Large intestine (tissue), 3 donors: ENCODE measurements at regions not wholly inside any gene's neighbourhood (a gene's known extent, or its start where the extent isn't known, plus 50 kb on each side); places are given as distances from the start of the nearest gene placed in this dataset.

Experiments
- DNase-seq, 2 donors: peaks; one replicate each; pipeline versions ENCODE4 v3.0.0 to v3.0.0-alpha.2; 2013
- H3K27ac ChIP-seq: one replicate; pipeline ENCODE4 v1.5.1; 2013; ENCODE audit warnings: low read length
- H3K27me3 ChIP-seq: 2 replicates; pipeline ENCODE4 v1.6.1; 2013; ENCODE audit warnings: low read length; ENCODE audit not compliant: control insufficient read depth, insufficient read depth
- H3K36me3 ChIP-seq: 2 replicates; pipeline ENCODE4 v1.6.1; 2013; ENCODE audit warnings: low read length; ENCODE audit not compliant: control insufficient read depth, insufficient read depth
- H3K4me1 ChIP-seq: one replicate; pipeline ENCODE4 v1.6.1; 2013; ENCODE audit warnings: low read length; ENCODE audit not compliant: control insufficient read depth, insufficient read depth
- H3K4me3 ChIP-seq: one replicate; pipeline ENCODE4 v1.5.1; 2013; ENCODE audit warnings: low read length
- H3K9me3 ChIP-seq: one replicate; pipeline ENCODE4 v1.6.1; 2013; ENCODE audit warnings: mild to moderate bottlenecking, low read depth, low read length, moderate library complexity; ENCODE audit not compliant: control insufficient read depth
- WGBS: methylation state at CpG from one replicate; pipeline ENCODE4 v1.1.5; 2013; ENCODE audit warnings: low lambda C conversion rate; ENCODE audit not compliant: insufficient coverage; 5-methylcytosine and 5-hydroxymethylcytosine counted together

- WGBS: no CpG with 5 or more reads among the region's 1 CpG
These were observed 662.1 kb upstream of the DIPK2B start for GRCh38 chrX:45862801-45863200.

GRCh38 chrX:45860450-45860849 lies 659.8 kb upstream of the DIPK2B start:
- Histone ChIP-seq H3K27me3 (no peaks in the 10 kb centered on the region), H3K4me1 (no peaks in the 10 kb centered on the region), H3K36me3 (no peaks in the 10 kb centered on the region), H3K4me3 (no peak overlapping the region), H3K27ac (no peak overlapping the region), H3K9me3 (no peaks in the 10 kb centered on the region)
- WGBS: no CpG with 5 or more reads among the region's 1 CpG
- no peak for DNase-seq

More at GRCh38 chrX:45862801-45863200, 662.1 kb upstream of the DIPK2B start:
- DNase-seq: no peak
- H3K4me3 ChIP-seq: no peak overlapping the region
- no peaks in the 10 kb centered on the region for H3K36me3 ChIP-seq
- no peaks in the 10 kb centered on the region for H3K9me3 ChIP-seq
- H3K27ac ChIP-seq: no peak overlapping the region
- no peaks in the 10 kb centered on the region for H3K27me3 ChIP-seq
- H3K4me1 ChIP-seq: no peaks in the 10 kb centered on the region

GRCh38 chrX:45859407-45859806 lies 658.7 kb upstream of the DIPK2B start:
- no peak for DNase-seq
- H3K27ac ChIP-seq: no peak overlapping the region
- no peaks in the 10 kb centered on the region for H3K9me3 ChIP-seq
- H3K36me3 ChIP-seq: no peaks in the 10 kb centered on the region
- no CpG with 5 or more reads among the region's 4 CpGs for WGBS
- H3K4me1 ChIP-seq: no peaks in the 10 kb centered on the region
- no peak overlapping the region for H3K4me3 ChIP-seq
- H3K27me3 ChIP-seq: no peaks in the 10 kb centered on the region

- H3K36me3 ChIP-seq: no peaks in the 10 kb centered on the region
- H3K9me3 ChIP-seq: no peaks in the 10 kb centered on the region
- H3K4me1 ChIP-seq: no peaks in the 10 kb centered on the region
- H3K4me3 ChIP-seq: no peak overlapping the region
- no peak overlapping the region for H3K27ac ChIP-seq
- WGBS: no CpG with 5 or more reads among the region's 3 CpGs
- H3K27me3 ChIP-seq: peaks cover 3% of the 10 kb centered on the region
- no peak for DNase-seq
These were observed 652.2 kb upstream of the DIPK2B start for GRCh38 chrX:45852884-45853283.

GRCh38 chrX:45851434-45851991 lies 650.8 kb upstream of the DIPK2B start:
- no CpG with 5 or more reads among the region's 53 CpGs for WGBS
- Histone ChIP-seq H3K4me3 (peak overlapping the region; percentile 74), H3K27me3 (peaks cover 3% of the 10 kb centered on the region), H3K9me3 (no peaks in the 10 kb centered on the region), H3K4me1 (no peaks in the 10 kb centered on the region), H3K36me3 (no peaks in the 10 kb centered on the region), H3K27ac (peak overlapping the region; percentile 51)
- peak; percentile 33 to 80 for DNase-seq

- Histone ChIP-seq H3K36me3 (no peaks in the 10 kb centered on the region), H3K4me3 (peak overlapping the region; percentile 74), H3K4me1 (no peaks in the 10 kb centered on the region), H3K9me3 (no peaks in the 10 kb centered on the region), H3K27ac (peak overlapping the region; percentile 59), H3K27me3 (peaks cover 3% of the 10 kb centered on the region)
- no CpG with 5 or more reads among the region's 54 CpGs for WGBS
- DNase-seq: peak; percentile 12 to 59
These were observed 650.2 kb upstream of the DIPK2B start for GRCh38 chrX:45850775-45851433.

GRCh38 chrX:45850197-45850774 lies 649.6 kb upstream of the DIPK2B start:
- DNase-seq: peak in 1 of 2 donors; percentile 39
- H3K27me3 ChIP-seq: peaks cover 3% of the 10 kb centered on the region
- H3K9me3 ChIP-seq: no peaks in the 10 kb centered on the region
- no CpG with 5 or more reads among the region's 28 CpGs for WGBS
- H3K36me3 ChIP-seq: no peaks in the 10 kb centered on the region
- no peaks in the 10 kb centered on the region for H3K4me1 ChIP-seq
- H3K4me3 ChIP-seq: peak overlapping the region; percentile 74
- H3K27ac ChIP-seq: peak overlapping the region; percentile 59

- WGBS: no CpG with 5 or more reads among the region's 9 CpGs
- Histone ChIP-seq H3K27me3 (peaks cover 3% of the 10 kb centered on the region), H3K4me3 (peak overlapping the region; percentile 74), H3K36me3 (no peaks in the 10 kb centered on the region), H3K9me3 (no peaks in the 10 kb centered on the region), H3K4me1 (no peaks in the 10 kb centered on the region), H3K27ac (no peak overlapping the region)
- DNase-seq: peak in 1 of 2 donors; percentile 40
These were observed 648.7 kb upstream of the DIPK2B start for GRCh38 chrX:45849261-45849862.

- no peak for DNase-seq
- Histone ChIP-seq H3K36me3 (no peaks in the 10 kb centered on the region), H3K27ac (no peak overlapping the region), H3K9me3 (no peaks in the 10 kb centered on the region), H3K4me1 (no peaks in the 10 kb centered on the region), H3K4me3 (no peak overlapping the region), H3K27me3 (peaks cover 3% of the 10 kb centered on the region)
- WGBS: no CpG with 5 or more reads among the region's 5 CpGs
These were observed 647.3 kb upstream of the DIPK2B start for GRCh38 chrX:45847961-45848360.

- peaks cover 3% of the 10 kb centered on the region for H3K27me3 ChIP-seq
- WGBS: no CpG with 5 or more reads among the region's 5 CpGs
- H3K4me3 ChIP-seq: no peak overlapping the region
- no peak overlapping the region for H3K27ac ChIP-seq
- no peak for DNase-seq
- H3K4me1 ChIP-seq: no peaks in the 10 kb centered on the region
- H3K9me3 ChIP-seq: no peaks in the 10 kb centered on the region
- no peaks in the 10 kb centered on the region for H3K36me3 ChIP-seq
These were observed 645.7 kb upstream of the DIPK2B start for GRCh38 chrX:45846328-45846727.
